ENCODE measurements at regions not wholly inside any gene's neighbourhood (a gene's known extent, or its start where the extent isn't known, plus 50 kb on each side); places are given as distances from the start of the nearest gene placed in this dataset.
"Not testable (repeated sequence)": the region's sequence is repeated elsewhere in the genome, so short reads cannot be mapped to it uniquely, and the experiment has no call there.

- Histone ChIP-seq H3K4me1 (no peaks in the 10 kb centered on the region), H3K9me3 (replicated peaks) (no peaks in the 10 kb centered on the region), H3K36me3 (no peaks in the 10 kb centered on the region), H3K27ac (replicated peaks) (no peak overlapping the region), H3K4me3 (no peak overlapping the region), H3K27me3 (ENCODE audit: low read depth) (peaks cover 96% of the 10 kb centered on the region)
- no peak for TF ChIP-seq CTCF (IDR thresholded peaks at IDR 0.05; ENCODE audit: borderline replicate concordance)
- intact Hi-C loops (cut with micrococcal nuclease): no loop called here
- no peak for DNase-seq
Measured at GRCh38 chr6:27720607-27721580, 191.3 kb downstream of the OR2B2 start.

- H3K4me3 ChIP-seq; H3K4me1 ChIP-seq; H3K9me3 ChIP-seq (replicated peaks); DNase-seq; H3K36me3 ChIP-seq; intact Hi-C loops (cut with micrococcal nuclease); H3K27ac ChIP-seq (replicated peaks): not testable (repeated sequence)
- H3K27me3 ChIP-seq (ENCODE audit: low read depth): peaks cover 88% of the 10 kb centered on the region
Measured at GRCh38 chr6:27719039-27719438, 193.2 kb downstream of the OR2B2 start.

GRCh38 chr6:27706431-27706830 is 205.8 kb downstream of the OR2B2 start:
- Histone ChIP-seq H3K27ac (replicated peaks) (no peak overlapping the region), H3K4me3 (no peak overlapping the region), H3K27me3 (ENCODE audit: low read depth) (peaks cover 47% of the 10 kb centered on the region), H3K9me3 (replicated peaks) (no peaks in the 10 kb centered on the region), H3K4me1 (no peaks in the 10 kb centered on the region), H3K36me3 (no peaks in the 10 kb centered on the region)
- TF ChIP-seq CTCF (IDR thresholded peaks at IDR 0.05; ENCODE audit: borderline replicate concordance): no peak
- DNase-seq: no peak
- intact Hi-C loops (cut with micrococcal nuclease): no loop called here

- no peaks in the 10 kb centered on the region for H3K9me3 ChIP-seq (replicated peaks)
- no peaks in the 10 kb centered on the region for H3K36me3 ChIP-seq
- H3K27ac ChIP-seq (replicated peaks): no peak overlapping the region
- H3K27me3 ChIP-seq (ENCODE audit: low read depth): peaks cover 67% of the 10 kb centered on the region
- DNase-seq: no peak
- H3K4me3 ChIP-seq: no peak overlapping the region
- H3K4me1 ChIP-seq: no peaks in the 10 kb centered on the region
- intact Hi-C loops (cut with micrococcal nuclease): no loop called here
- no peak for TF ChIP-seq CTCF (IDR thresholded peaks at IDR 0.05; ENCODE audit: borderline replicate concordance)
Measured at GRCh38 chr6:27700337-27700736, 211.9 kb downstream of the OR2B2 start.

GRCh38 chr6:27694547-27694874 is 217.7 kb downstream of the OR2B2 start:
- H3K27me3 ChIP-seq (ENCODE audit: low read depth): peaks cover 88% of the 10 kb centered on the region
- H3K4me3 ChIP-seq: no peak overlapping the region
- DNase-seq: no peak

More at GRCh38 chr6:27694547-27694874, 217.7 kb downstream of the OR2B2 start:
- H3K9me3 ChIP-seq (replicated peaks): no peaks in the 10 kb centered on the region
- no peaks in the 10 kb centered on the region for H3K4me1 ChIP-seq
- H3K36me3 ChIP-seq: no peaks in the 10 kb centered on the region
- H3K27ac ChIP-seq (replicated peaks): no peak overlapping the region
- TF ChIP-seq CTCF (IDR thresholded peaks at IDR 0.05; ENCODE audit: borderline replicate concordance): no peak
- intact Hi-C loops (cut with micrococcal nuclease): no loop called here
